ENCODE measurements at regions not wholly inside any gene's neighbourhood (a gene's known extent, or its start where the extent isn't known, plus 50 kb on each side); places are given as distances from the start of the nearest gene placed in this dataset.

DNA sequence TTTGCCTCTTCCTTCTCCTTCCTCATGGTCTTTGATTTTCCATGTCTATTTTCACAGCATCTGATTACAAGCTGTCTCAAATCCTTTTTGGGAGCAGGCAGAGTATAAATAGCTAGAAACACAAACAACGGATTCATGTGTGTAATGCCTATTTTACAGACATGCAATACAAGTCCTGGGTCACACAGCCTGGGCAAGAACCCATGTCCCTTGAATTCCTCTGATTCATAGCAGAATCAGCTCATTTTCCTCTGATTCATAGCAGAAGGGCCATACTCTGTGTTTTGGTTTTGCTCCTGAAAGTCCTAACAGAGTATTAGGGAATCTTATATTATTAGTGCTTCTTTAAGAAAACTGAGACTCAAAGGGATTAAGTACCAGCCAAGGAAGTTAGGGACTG is 71.3 kb downstream of the IRX5 start:
- Mint-ChIP-seq H3K27me3 (ENCODE audit: unreplicated experiment) (peaks cover 1% of the 10 kb centered on the region), H3K4me1 (ENCODE audit: unreplicated experiment) (peaks cover 14% of the 10 kb centered on the region), H3K27ac (ENCODE audit: unreplicated experiment) (no peak overlapping the region), H3K36me3 (ENCODE audit: low read depth, unreplicated experiment) (no peaks in the 10 kb centered on the region), H3K4me3 (ENCODE audit: unreplicated experiment) (no peak overlapping the region), H3K9me3 (ENCODE audit: unreplicated experiment) (no peaks in the 10 kb centered on the region)
- no peak for DNase-seq (ENCODE audit: low spot score)
- no peak for TF ChIP-seq CTCF (IDR thresholded peaks at IDR 0.05; ENCODE audit: unreplicated experiment)

- TF ChIP-seq CTCF (IDR thresholded peaks at IDR 0.05; ENCODE audit: unreplicated experiment) = no peak
- Mint-ChIP-seq H3K4me3 (ENCODE audit: unreplicated experiment) (no peak overlapping the region), H3K9me3 (ENCODE audit: unreplicated experiment) (no peaks in the 10 kb centered on the region), H3K4me1 (ENCODE audit: unreplicated experiment) (peaks cover 14% of the 10 kb centered on the region), H3K27ac (ENCODE audit: unreplicated experiment) (no peak overlapping the region), H3K27me3 (ENCODE audit: unreplicated experiment) (peaks cover 1% of the 10 kb centered on the region), H3K36me3 (ENCODE audit: low read depth, unreplicated experiment) (no peaks in the 10 kb centered on the region)
- no peak for DNase-seq (ENCODE audit: low spot score)
Observed at GRCh38 chr16:55002419-55002818, 71.8 kb downstream of the IRX5 start.

DNA sequence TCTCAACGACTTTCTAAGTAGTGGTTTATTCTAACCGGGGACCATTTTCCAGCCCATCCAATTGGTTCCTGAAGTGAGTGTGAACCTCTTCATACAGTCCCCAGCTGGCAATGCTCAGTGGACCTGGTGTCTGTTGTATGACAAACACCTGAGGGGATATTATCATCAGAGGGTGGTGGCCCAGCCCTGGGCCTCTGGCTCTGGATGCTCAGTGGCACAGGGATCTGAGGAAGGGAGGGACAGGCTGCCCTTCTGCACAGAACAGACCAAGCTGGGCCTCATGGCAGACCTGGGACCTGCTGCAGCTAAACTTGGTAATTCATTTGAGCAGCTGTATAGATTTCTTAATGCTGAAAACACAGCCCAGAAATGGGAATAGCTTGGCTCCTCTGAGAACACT is 72.6 kb downstream of the IRX5 start:
- Mint-ChIP-seq H3K4me3 (ENCODE audit: unreplicated experiment) (no peak overlapping the region), H3K36me3 (ENCODE audit: low read depth, unreplicated experiment) (no peaks in the 10 kb centered on the region), H3K27ac (ENCODE audit: unreplicated experiment) (no peak overlapping the region), H3K9me3 (ENCODE audit: unreplicated experiment) (no peaks in the 10 kb centered on the region), H3K27me3 (ENCODE audit: unreplicated experiment) (peaks cover 3% of the 10 kb centered on the region), H3K4me1 (ENCODE audit: unreplicated experiment) (peaks cover 14% of the 10 kb centered on the region)
- TF ChIP-seq CTCF (IDR thresholded peaks at IDR 0.05; ENCODE audit: unreplicated experiment) = no peak
- DNase-seq (ENCODE audit: low spot score) = no peak

DNA sequence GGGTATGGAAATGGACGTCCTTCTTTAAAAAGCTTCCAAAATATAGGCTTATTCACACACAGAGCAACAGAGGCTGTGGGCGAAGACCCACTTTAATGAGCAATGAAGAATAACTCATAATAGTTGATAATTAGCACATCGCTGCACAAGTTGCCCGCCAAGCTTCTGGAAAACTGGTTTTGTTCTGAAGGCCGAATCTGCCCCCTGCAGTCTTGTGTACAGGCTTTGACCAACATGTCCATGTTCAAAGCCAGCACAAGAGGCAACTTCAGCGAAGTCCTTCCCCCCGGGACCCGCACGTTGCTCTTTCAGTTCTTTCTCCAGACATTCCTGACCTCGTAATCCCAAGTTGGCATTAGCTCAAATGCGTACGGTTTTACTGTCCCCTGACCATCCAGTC is 73.3 kb downstream of the IRX5 start:
- no peaks in the 10 kb centered on the region for H3K36me3 Mint-ChIP-seq (ENCODE audit: low read depth, unreplicated experiment)
- no peak for TF ChIP-seq CTCF (IDR thresholded peaks at IDR 0.05; ENCODE audit: unreplicated experiment)
- peaks cover 14% of the 10 kb centered on the region for H3K4me1 Mint-ChIP-seq (ENCODE audit: unreplicated experiment)
- no peak for DNase-seq (ENCODE audit: low spot score)
- no peak overlapping the region for H3K27ac Mint-ChIP-seq (ENCODE audit: unreplicated experiment)
- H3K4me3 Mint-ChIP-seq (ENCODE audit: unreplicated experiment) = no peak overlapping the region
- H3K27me3 Mint-ChIP-seq (ENCODE audit: unreplicated experiment) = peaks cover 7% of the 10 kb centered on the region
- H3K9me3 Mint-ChIP-seq (ENCODE audit: unreplicated experiment) = no peaks in the 10 kb centered on the region

- Mint-ChIP-seq H3K27me3 (ENCODE audit: unreplicated experiment) (peaks cover 13% of the 10 kb centered on the region), H3K36me3 (ENCODE audit: low read depth, unreplicated experiment) (no peaks in the 10 kb centered on the region)
- no peak for TF ChIP-seq CTCF (IDR thresholded peaks at IDR 0.05; ENCODE audit: unreplicated experiment)
Observed at GRCh38 chr16:55007504-55007903, 76.8 kb downstream of the IRX5 start.

More at GRCh38 chr16:55007504-55007903, 76.8 kb downstream of the IRX5 start:
- peaks cover 18% of the 10 kb centered on the region for H3K4me1 Mint-ChIP-seq (ENCODE audit: unreplicated experiment)
- H3K9me3 Mint-ChIP-seq (ENCODE audit: unreplicated experiment) = no peaks in the 10 kb centered on the region
- H3K4me3 Mint-ChIP-seq (ENCODE audit: unreplicated experiment) = no peak overlapping the region
- H3K27ac Mint-ChIP-seq (ENCODE audit: unreplicated experiment) = no peak overlapping the region
- DNase-seq (ENCODE audit: low spot score) = no peak
